Left ventricle myocardium superior (tissue), 1 donor: ENCODE measurements at regions not wholly inside any gene's neighbourhood (a gene's known extent, or its start where the extent isn't known, plus 50 kb on each side); places are given as distances from the start of the nearest gene placed in this dataset.

ENCODE experiments used
- ATAC-seq: fragments of 200-7000 bp; cut with Tn5 transposase; one replicate; pipeline ENCODE4 v1.9.1; 2020; ENCODE audit warnings: mild to moderate bottlenecking, moderate library complexity
- DNase-seq: peaks from one replicate; pipeline ENCODE4 v3.0.0-alpha.2; 2020
- intact Hi-C: fragments of 100-400 bp; cut with micrococcal nuclease; formaldehyde crosslinking; loops from one replicate; pipeline ENCODE4 v1.11.0; 2022
- donor health status: DM: no; HTN: yes; CAD: no; lungs with severe emphysema.

- ATAC-seq (no peak), DNase-seq (no peak)
- intact Hi-C loops, result no loop called here
Measured at GRCh38 chr18:38456253-38456652, 890.7 kb upstream of the CELF4 start.

- intact Hi-C loops, result no loop called here
- DNase-seq (no peak), ATAC-seq (no peak)
Measured at GRCh38 chr18:38454764-38455469, 889.3 kb upstream of the CELF4 start.

GRCh38 chr18:38453880-38454279 is 888.3 kb upstream of the CELF4 start:
- ATAC-seq (no peak), DNase-seq (no peak)
- intact Hi-C loops, result no loop called here

GRCh38 chr18:38450876-38451275 is 885.3 kb upstream of the CELF4 start:
- no peak for ATAC-seq
- intact Hi-C loops, result no loop called here

GRCh38 chr18:38445804-38446145 is 880.2 kb upstream of the CELF4 start:
- intact Hi-C loops, result no loop called here
- no peak for DNase-seq
- ATAC-seq, result no peak

More at GRCh38 chr18:38450876-38451275, 885.3 kb upstream of the CELF4 start:
- no peak for DNase-seq

- intact Hi-C loops, result no loop called here
- DNase-seq (no peak), ATAC-seq (no peak)
Measured at GRCh38 chr18:38444971-38445803, 879.6 kb upstream of the CELF4 start.

GRCh38 chr18:38427736-38428135 is 862.1 kb upstream of the CELF4 start:
- intact Hi-C loops, result no loop called here
- no peak for ATAC-seq
- no peak for DNase-seq

- DNase-seq (no peak), ATAC-seq (no peak)
- intact Hi-C loops, result no loop called here
Measured at GRCh38 chr18:38427234-38427633, 861.6 kb upstream of the CELF4 start.

- intact Hi-C loops, result no loop called here
- ATAC-seq, result no peak
- no peak for DNase-seq
Measured at GRCh38 chr18:38421872-38422615, 856.4 kb upstream of the CELF4 start.

GRCh38 chr18:38421021-38421420 is 855.4 kb upstream of the CELF4 start:
- intact Hi-C loops, result no loop called here
- no peak for DNase-seq
- no peak for ATAC-seq

GRCh38 chr18:38420611-38421010 is 855.0 kb upstream of the CELF4 start:
- no peak for ATAC-seq
- intact Hi-C loops, result no loop called here
- no peak for DNase-seq

- DNase-seq (no peak), ATAC-seq (no peak)
- intact Hi-C loops, result no loop called here
Measured at GRCh38 chr18:38415811-38416210, 850.2 kb upstream of the CELF4 start.

- intact Hi-C loops, result no loop called here
- no peak for ATAC-seq
Measured at GRCh38 chr18:38413193-38413592, 847.6 kb upstream of the CELF4 start.

GRCh38 chr18:38406607-38407006 is 841.0 kb upstream of the CELF4 start:
- intact Hi-C loops, result no loop called here
- ATAC-seq, result no peak
- no peak for DNase-seq

More at GRCh38 chr18:38413193-38413592, 847.6 kb upstream of the CELF4 start:
- DNase-seq, result no peak

- ATAC-seq (no peak), DNase-seq (no peak)
- intact Hi-C loops, result no loop called here
Measured at GRCh38 chr18:38402509-38402908, 836.9 kb upstream of the CELF4 start.

- DNase-seq (no peak), ATAC-seq (no peak)
- intact Hi-C loops, result no loop called here
Measured at GRCh38 chr18:38397094-38397493, 831.5 kb upstream of the CELF4 start.

- ATAC-seq, result no peak
- intact Hi-C loops, result no loop called here
- DNase-seq, result no peak
Measured at GRCh38 chr18:38386146-38386545, 820.5 kb upstream of the CELF4 start.

GRCh38 chr18:38369772-38370690 is 804.4 kb upstream of the CELF4 start:
- DNase-seq (no peak), ATAC-seq (no peak)
- intact Hi-C loops, result no loop called here

- ATAC-seq, result no peak
- intact Hi-C loops, result no loop called here
- DNase-seq, result no peak
Measured at GRCh38 chr18:38368886-38369285, 803.3 kb upstream of the CELF4 start.
